HCT116 (cell line): ENCODE measurements at regions not wholly inside any gene's neighbourhood (a gene's known extent, or its start where the extent isn't known, plus 50 kb on each side); places are given as distances from the start of the nearest gene placed in this dataset.

ENCODE experiments used
- ATAC-seq: fragments of 200-7000 bp; cut with Tn5 transposase; 2 replicates; pipeline ENCODE4 v1.9.1; 2020; ENCODE audit warnings: mild to moderate bottlenecking, moderate library complexity
- BruUV-seq: library from RNA; stranded (reverse); fragments of 400-500 nt; replicated peaks from 2 replicates; lab custom pipeline; 2021; lab: Mats Ljungman, UMichigan
- CTCF ChIA-PET: fragments of 300-600 bp; sonication (Branson Sonifier 250); formaldehyde crosslinking; loops from one replicate; lab custom pipeline; 2021; ENCODE audit warnings: antibody characterized with exemption; lab: Charles Lee
- POLR2A ChIA-PET: fragments of 300-600, 350-600 bp; sonication (Branson Sonifier 250); formaldehyde crosslinking; loops from one replicate; lab custom pipeline; 2021; ENCODE audit warnings: antibody characterized with exemption; lab: Charles Lee
- RAD21 ChIA-PET, 2 experiments: fragments of 300-600 bp; sonication (Branson Sonifier 250); formaldehyde crosslinking; loops; one replicate each; lab custom pipeline; 2023; ENCODE audit warnings: low total read pairs in 2 of 2; ENCODE audit not compliant: uncharacterized antibody in 2 of 2, unreplicated experiment in 2 of 2, low non-redundant PET in 1 of 2; lab: Charles Lee
- DNase-seq: peaks from one replicate; pipeline ENCODE4 v3.0.0-alpha.2; 2010; ENCODE audit warnings: low read depth, low spot score
- H2AFZ ChIP-seq: fragments of 200-600 bp; shearing (Covaris generic), sonication (generic); 2 replicates; pipeline ENCODE4 v1.6.1; 2017; ENCODE audit warnings: low read depth, mixed run types, mixed read lengths, antibody characterized with exemption, low read length; ENCODE audit not compliant: poor library complexity, severe bottlenecking
- H3K27ac ChIP-seq: 2 replicates; pipeline ENCODE4 v1.5.1; 2012; ENCODE audit warnings: low read depth, low read length
- H3K27me3 ChIP-seq: fragments of 200-600 bp; sonication (generic); 2 replicates; pipeline ENCODE4 v1.6.1; 2016; ENCODE audit warnings: mixed run types, low read length, mixed read lengths; ENCODE audit not compliant: insufficient read depth
- H3K36me3 ChIP-seq, 2 experiments: fragments of 200-500 bp in 1 of 2; fragments of 200-600 bp in 1 of 2; sonication (Bioruptor generic) in 1 of 2; sonication (generic) in 1 of 2; 2 replicates each; pipeline versions ENCODE4 v1.5.1 to v1.6.1; 2014 to 2016; ENCODE audit warnings: low read length in 2 of 2, inconsistent platforms in 1 of 2, mixed read lengths in 1 of 2, mixed run types in 1 of 2; ENCODE audit not compliant: insufficient read depth in 2 of 2, control insufficient read depth in 1 of 2
- H3K4me1 ChIP-seq, 2 experiments: fragments of 200-600 bp in 1 of 2; sonication (generic) in 1 of 2; 2 replicates each; pipeline versions ENCODE4 v1.5.1 to v1.6.1; 2012 to 2017; ENCODE audit warnings: low read length in 2 of 2, inconsistent platforms in 1 of 2, mild to moderate bottlenecking in 1 of 2, mixed read lengths in 1 of 2, mixed run types in 1 of 2, moderate library complexity in 1 of 2; ENCODE audit not compliant: insufficient read depth in 2 of 2, control insufficient read depth in 1 of 2
- H3K4me2 ChIP-seq: fragments of 200-600 bp; sonication (generic); 2 replicates; pipeline ENCODE4 v1.6.1; 2017; ENCODE audit warnings: mixed run types, low read length, mixed read lengths
- H3K4me3 ChIP-seq, 2 experiments: fragments of 200-600 bp in 1 of 2; sonication (generic) in 1 of 2; replicated peaks in 1 of 2; 2 replicates each; pipeline ENCODE4 v1.5.1; 2011 to 2016; ENCODE audit warnings: low read length in 2 of 2, control low read depth in 1 of 2, low read depth in 1 of 2, mild to moderate bottlenecking in 1 of 2, mixed read lengths in 1 of 2, mixed run types in 1 of 2
- H3K79me2 ChIP-seq: fragments of 200-600 bp; sonication (generic); 2 replicates; pipeline ENCODE4 v1.6.1; 2017; ENCODE audit warnings: mild to moderate bottlenecking, mixed run types, low read length, moderate library complexity, mixed read lengths; ENCODE audit not compliant: insufficient read depth
- H3K9ac ChIP-seq: fragments of 200-600 bp; sonication (generic); 2 replicates; pipeline ENCODE4 v1.6.1; 2016; ENCODE audit warnings: low read length, mixed read lengths
- H3K9me2 ChIP-seq: fragments of 200-600 bp; sonication (generic), shearing (Covaris generic); 2 replicates; pipeline ENCODE4 v1.6.1; 2017; ENCODE audit warnings: mixed run types, mild to moderate bottlenecking, moderate library complexity; ENCODE audit not compliant: insufficient read depth
- H3K9me3 ChIP-seq, 2 experiments: fragments of 200-500 bp in 1 of 2; fragments of 200-600 bp in 1 of 2; sonication (Bioruptor generic) in 1 of 2; sonication (generic) in 1 of 2; 2 replicates each; pipeline ENCODE4 v1.6.1; 2014 to 2017; ENCODE audit warnings: low read length in 2 of 2, mixed read lengths in 2 of 2, inconsistent platforms in 1 of 2, low read depth in 1 of 2, mild to moderate bottlenecking in 1 of 2, mixed run types in 1 of 2, moderate library complexity in 1 of 2; ENCODE audit not compliant: control insufficient read depth in 1 of 2, insufficient read depth in 1 of 2
- H4K20me1 ChIP-seq: fragments of 200-600 bp; sonication (generic), shearing (Covaris generic); 2 replicates; pipeline ENCODE4 v1.6.1; 2017; ENCODE audit warnings: mixed run types, mild to moderate bottlenecking, moderate library complexity; ENCODE audit not compliant: insufficient read depth
- CEBPB ChIP-seq: IDR thresholded peaks from 2 replicates; pipeline ENCODE4 v1.6.1; 2012; ENCODE audit warnings: low read depth
- EGR1 ChIP-seq: IDR thresholded peaks from 2 replicates; pipeline ENCODE4 v1.6.1; 2012; ENCODE audit warnings: low read depth
- ELF1 ChIP-seq: IDR thresholded peaks from 2 replicates; pipeline ENCODE4 v1.6.1; 2012; ENCODE audit warnings: low read depth, borderline replicate concordance
- EZH2 ChIP-seq: fragments of 200-600 bp; sonication (generic); IDR thresholded peaks from 2 replicates; pipeline ENCODE4 v1.6.1; 2017; ENCODE audit warnings: antibody characterized with exemption, mixed run types
- EZH2phosphoT487 ChIP-seq: fragments of 200-600 bp; IDR thresholded peaks from 2 replicates; pipeline ENCODE4 v1.6.1; 2018; ENCODE audit warnings: antibody characterized with exemption, borderline replicate concordance
- FOSL1 ChIP-seq: IDR thresholded peaks from 2 replicates; pipeline ENCODE4 v1.6.1; 2012; ENCODE audit warnings: low read depth
- POLR2A ChIP-seq: IDR thresholded peaks from 2 replicates; pipeline ENCODE4 v1.7.0; 2011; ENCODE audit warnings: borderline replicate concordance; ENCODE audit not compliant: insufficient read depth, insufficient read length; ENCODE audit errors: extremely low read depth
- ZNF274 ChIP-seq: fragments of 200-500 bp; sonication (Bioruptor generic); IDR thresholded peaks from 2 replicates; pipeline ENCODE4 v1.6.1; 2014; ENCODE audit warnings: mild to moderate bottlenecking, low read depth, low read length, inconsistent platforms
- intact Hi-C: fragments of 100-400 bp; cut with micrococcal nuclease; formaldehyde crosslinking; loops from 2 replicates; pipeline ENCODE4 v1.10.0; 2022
- TF ChIP-seq, protein P1 (sequence below): IDR thresholded peaks from 2 replicates; pipeline ENCODE4 v1.6.1; 2012
- TF ChIP-seq, protein P2 (sequence below), 3 experiments: fragments of 200-600 bp in 1 of 3; sonication (generic) in 1 of 3; IDR thresholded peaks in 2 of 3; conservative IDR thresholded peaks in 1 of 3; 2 replicates each; pipeline ENCODE4 v1.5.1; 2012 to 2017; ENCODE audit warnings: low read depth in 2 of 3, low read length in 2 of 3, antibody characterized with exemption in 1 of 3, borderline replicate concordance in 1 of 3, control low read depth in 1 of 3, mild to moderate bottlenecking in 1 of 3, mixed read lengths in 1 of 3, mixed run types in 1 of 3, moderate library complexity in 1 of 3; ENCODE audit not compliant: insufficient read depth in 1 of 3
- TF ChIP-seq, protein P3 (sequence below): IDR thresholded peaks from 2 replicates; pipeline ENCODE4 v1.6.1; 2011; ENCODE audit warnings: mild to moderate bottlenecking, low read length, moderate library complexity; ENCODE audit not compliant: insufficient replicate concordance; ENCODE audit errors: extremely low read depth

DNA sequence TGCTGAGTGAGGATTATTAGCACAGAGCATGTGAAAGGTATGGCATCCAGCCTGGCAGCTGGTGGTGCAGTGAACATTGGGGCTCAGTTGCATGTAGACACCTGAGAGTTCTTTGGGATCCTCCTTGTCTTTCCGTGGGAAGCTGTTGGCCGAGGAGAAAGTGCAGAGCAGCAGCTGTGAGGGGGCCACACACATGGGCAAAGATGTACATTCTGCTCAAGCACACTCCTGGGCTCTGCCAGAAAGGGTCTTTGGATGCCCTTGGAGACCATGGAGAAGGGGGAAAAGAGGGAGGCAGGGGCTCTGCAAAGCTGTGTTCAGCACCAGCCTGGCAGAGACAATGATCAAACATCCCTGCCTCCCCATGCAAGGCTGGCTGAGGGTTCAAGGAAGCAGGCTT is 138.7 kb upstream of the PITX1 start:
- H4K20me1 ChIP-seq: no peaks in the 10 kb centered on the region
- ChIA-PET POLR2A (no interaction called here), RAD21 (no interaction called here), CTCF (no interaction called here)
- no peak for DNase-seq
- BruUV-seq: no TSS peak
- ATAC-seq: no peak
- no peak overlapping the region for H3K9ac ChIP-seq
- no peak overlapping the region for H2AFZ ChIP-seq
- H3K9me2 ChIP-seq: no peaks in the 10 kb centered on the region
- intact Hi-C loops: no loop called here
- H3K4me1 ChIP-seq: no peaks in the 10 kb centered on the region
- H3K36me3 ChIP-seq: no peaks in the 10 kb centered on the region
- TF ChIP-seq EZH2: no peak
- TF ChIP-seq, protein P1, sequence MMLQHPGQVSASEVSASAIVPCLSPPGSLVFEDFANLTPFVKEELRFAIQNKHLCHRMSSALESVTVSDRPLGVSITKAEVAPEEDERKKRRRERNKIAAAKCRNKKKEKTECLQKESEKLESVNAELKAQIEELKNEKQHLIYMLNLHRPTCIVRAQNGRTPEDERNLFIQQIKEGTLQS: no peak
- no peak for TF ChIP-seq ELF1
- no peak for TF ChIP-seq EZH2phosphoT487
- TF ChIP-seq POLR2A: no peak
- TF ChIP-seq EGR1: no peak
- no peak for TF ChIP-seq ZNF274
- no peak for TF ChIP-seq FOSL1
- TF ChIP-seq, protein P2, sequence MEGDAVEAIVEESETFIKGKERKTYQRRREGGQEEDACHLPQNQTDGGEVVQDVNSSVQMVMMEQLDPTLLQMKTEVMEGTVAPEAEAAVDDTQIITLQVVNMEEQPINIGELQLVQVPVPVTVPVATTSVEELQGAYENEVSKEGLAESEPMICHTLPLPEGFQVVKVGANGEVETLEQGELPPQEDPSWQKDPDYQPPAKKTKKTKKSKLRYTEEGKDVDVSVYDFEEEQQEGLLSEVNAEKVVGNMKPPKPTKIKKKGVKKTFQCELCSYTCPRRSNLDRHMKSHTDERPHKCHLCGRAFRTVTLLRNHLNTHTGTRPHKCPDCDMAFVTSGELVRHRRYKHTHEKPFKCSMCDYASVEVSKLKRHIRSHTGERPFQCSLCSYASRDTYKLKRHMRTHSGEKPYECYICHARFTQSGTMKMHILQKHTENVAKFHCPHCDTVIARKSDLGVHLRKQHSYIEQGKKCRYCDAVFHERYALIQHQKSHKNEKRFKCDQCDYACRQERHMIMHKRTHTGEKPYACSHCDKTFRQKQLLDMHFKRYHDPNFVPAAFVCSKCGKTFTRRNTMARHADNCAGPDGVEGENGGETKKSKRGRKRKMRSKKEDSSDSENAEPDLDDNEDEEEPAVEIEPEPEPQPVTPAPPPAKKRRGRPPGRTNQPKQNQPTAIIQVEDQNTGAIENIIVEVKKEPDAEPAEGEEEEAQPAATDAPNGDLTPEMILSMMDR (IDR thresholded peaks at IDR 0.05 in 2 of 3, conservative IDR thresholded peaks at IDR 0.05 in 1 of 3; ENCODE audit: borderline replicate concordance in 1 of 3, insufficient read depth in 1 of 3, low read depth in 2 of 3, low read length in 2 of 3): no peak
- TF ChIP-seq CEBPB: no peak
- TF ChIP-seq, protein P3, sequence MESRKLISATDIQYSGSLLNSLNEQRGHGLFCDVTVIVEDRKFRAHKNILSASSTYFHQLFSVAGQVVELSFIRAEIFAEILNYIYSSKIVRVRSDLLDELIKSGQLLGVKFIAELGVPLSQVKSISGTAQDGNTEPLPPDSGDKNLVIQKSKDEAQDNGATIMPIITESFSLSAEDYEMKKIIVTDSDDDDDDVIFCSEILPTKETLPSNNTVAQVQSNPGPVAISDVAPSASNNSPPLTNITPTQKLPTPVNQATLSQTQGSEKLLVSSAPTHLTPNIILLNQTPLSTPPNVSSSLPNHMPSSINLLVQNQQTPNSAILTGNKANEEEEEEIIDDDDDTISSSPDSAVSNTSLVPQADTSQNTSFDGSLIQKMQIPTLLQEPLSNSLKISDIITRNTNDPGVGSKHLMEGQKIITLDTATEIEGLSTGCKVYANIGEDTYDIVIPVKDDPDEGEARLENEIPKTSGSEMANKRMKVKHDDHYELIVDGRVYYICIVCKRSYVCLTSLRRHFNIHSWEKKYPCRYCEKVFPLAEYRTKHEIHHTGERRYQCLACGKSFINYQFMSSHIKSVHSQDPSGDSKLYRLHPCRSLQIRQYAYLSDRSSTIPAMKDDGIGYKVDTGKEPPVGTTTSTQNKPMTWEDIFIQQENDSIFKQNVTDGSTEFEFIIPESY: no peak
- no peaks in the 10 kb centered on the region for H3K9me3 ChIP-seq
- peaks cover 51% of the 10 kb centered on the region for H3K27me3 ChIP-seq
- H3K4me3 ChIP-seq: no peak overlapping the region
- no peaks in the 10 kb centered on the region for H3K79me2 ChIP-seq
- H3K27ac ChIP-seq: no peak overlapping the region
- no peak overlapping the region for H3K4me2 ChIP-seq
